Choroid plexus epithelial cell (primary cell): ENCODE measurements at regions not wholly inside any gene's neighbourhood (a gene's known extent, or its start where the extent isn't known, plus 50 kb on each side); places are given as distances from the start of the nearest gene placed in this dataset.

Experiments used
- DNase-seq: peaks from one replicate; pipeline ENCODE4 v3.0.0-alpha.2; 2010; ENCODE audit warnings: low read depth
- H3K4me3 ChIP-seq: 2 replicates; pipeline ENCODE4 v1.5.1; 2011; ENCODE audit warnings: low read depth, mild to moderate bottlenecking, control low read depth, low read length, moderate library complexity
- TF ChIP-seq, protein P1 (sequence below): conservative IDR thresholded peaks from 2 replicates; pipeline ENCODE4 v1.5.1; 2011; ENCODE audit warnings: low read depth, mild to moderate bottlenecking, control low read depth, inconsistent platforms, low read length, moderate library complexity

DNA sequence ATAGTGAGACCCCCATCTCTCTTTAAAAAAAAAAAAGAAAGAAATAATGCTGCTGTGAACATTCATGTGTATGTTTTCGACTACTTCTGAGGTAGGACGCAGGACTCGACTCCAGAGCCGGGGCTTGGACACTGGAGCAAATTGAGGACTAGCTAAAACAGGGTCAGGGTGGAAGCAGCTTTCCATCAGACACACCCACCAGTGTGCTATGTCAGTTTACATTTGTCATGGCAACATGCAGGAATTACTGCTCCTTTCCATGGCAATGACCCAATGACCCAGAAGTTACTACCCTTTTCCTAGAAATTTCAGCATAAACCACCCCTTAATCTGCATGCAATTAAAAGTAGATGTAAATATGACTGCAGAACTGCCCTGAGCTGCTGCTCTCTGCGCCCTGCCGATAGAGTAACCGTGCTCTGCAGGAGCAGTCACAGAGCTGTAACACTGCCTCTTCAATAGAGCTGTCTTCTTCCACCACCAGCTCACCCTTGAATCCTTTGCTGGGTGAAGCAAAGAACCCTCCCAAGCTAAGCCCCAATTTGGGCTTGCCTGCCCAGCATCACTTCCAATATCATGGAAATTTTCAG is 61.6 kb upstream of the ZNF599 start:
- no peak for DNase-seq
- no peak overlapping the region for H3K4me3 ChIP-seq
- TF ChIP-seq, protein P1, sequence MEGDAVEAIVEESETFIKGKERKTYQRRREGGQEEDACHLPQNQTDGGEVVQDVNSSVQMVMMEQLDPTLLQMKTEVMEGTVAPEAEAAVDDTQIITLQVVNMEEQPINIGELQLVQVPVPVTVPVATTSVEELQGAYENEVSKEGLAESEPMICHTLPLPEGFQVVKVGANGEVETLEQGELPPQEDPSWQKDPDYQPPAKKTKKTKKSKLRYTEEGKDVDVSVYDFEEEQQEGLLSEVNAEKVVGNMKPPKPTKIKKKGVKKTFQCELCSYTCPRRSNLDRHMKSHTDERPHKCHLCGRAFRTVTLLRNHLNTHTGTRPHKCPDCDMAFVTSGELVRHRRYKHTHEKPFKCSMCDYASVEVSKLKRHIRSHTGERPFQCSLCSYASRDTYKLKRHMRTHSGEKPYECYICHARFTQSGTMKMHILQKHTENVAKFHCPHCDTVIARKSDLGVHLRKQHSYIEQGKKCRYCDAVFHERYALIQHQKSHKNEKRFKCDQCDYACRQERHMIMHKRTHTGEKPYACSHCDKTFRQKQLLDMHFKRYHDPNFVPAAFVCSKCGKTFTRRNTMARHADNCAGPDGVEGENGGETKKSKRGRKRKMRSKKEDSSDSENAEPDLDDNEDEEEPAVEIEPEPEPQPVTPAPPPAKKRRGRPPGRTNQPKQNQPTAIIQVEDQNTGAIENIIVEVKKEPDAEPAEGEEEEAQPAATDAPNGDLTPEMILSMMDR = no peak

DNA sequence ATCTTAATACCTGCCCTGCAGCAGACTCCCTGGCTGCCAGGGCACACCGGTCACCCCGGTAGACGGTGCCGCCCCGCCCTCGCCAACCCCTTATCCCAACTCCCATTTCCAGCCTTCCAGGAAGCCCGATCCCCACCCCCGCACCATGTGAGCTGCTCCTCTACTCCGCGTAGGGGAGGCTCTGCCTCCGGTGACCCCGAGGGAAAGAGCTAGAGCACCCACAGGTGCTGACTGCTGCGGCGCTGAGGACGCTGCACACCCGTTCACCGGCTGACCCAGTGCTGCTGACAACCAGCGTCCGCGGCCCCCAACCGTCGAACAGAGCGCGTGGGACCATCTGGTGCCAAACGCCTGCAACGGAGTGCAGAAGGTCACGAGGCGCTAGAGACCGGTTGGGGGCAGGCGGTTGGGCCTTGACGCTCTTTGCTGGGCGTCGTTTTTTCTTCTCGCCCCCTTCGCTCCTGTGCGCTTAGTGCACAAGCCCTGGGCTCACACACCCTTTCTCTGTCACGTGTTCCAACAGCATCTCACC is 59.6 kb upstream of the ZNF599 start:
- DNase-seq = no peak
- TF ChIP-seq, protein P1 = no peak
- H3K4me3 ChIP-seq = no peak overlapping the region

DNA sequence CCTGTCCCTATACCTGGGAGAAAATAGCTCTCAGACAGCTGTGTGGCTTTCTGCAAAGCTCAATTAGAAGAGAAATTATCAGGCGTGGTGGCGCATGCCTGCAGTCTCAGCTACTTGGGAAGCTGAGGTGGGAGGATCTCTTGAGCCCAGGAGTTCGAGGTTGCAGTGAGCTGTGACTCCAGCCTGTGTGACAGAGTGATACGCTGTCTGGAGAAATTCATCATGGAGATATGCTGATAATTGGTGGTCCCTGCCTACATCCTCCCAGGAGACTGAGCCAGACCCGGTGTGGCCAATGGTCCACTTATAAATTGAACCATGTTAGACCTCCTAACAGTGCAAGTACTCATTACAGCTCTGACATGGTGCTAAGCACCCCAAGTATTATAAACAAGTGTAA is 58.7 kb upstream of the ZNF599 start:
- no peak overlapping the region for H3K4me3 ChIP-seq
- TF ChIP-seq, protein P1 = no peak
- no peak for DNase-seq

DNA sequence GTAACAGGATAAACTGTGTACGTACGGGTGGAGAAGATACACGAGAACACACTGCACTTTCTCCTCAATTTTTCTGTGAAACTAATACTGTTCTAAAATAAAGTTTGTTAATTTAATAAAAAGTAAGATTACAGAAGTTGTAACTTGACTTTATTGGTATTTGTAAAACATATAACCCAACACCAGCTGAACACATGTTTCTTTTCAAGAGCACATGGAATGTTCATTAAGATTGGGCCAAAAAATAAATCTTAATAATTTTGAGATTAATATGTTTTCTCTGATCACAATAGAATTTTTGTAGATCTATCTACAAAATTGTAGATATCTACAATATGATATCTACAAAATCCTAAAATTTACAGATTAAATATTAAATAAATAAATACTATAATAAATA is 55.1 kb upstream of the ZNF599 start:
- H3K4me3 ChIP-seq = no peak overlapping the region
- TF ChIP-seq, protein P1 = no peak
- no peak for DNase-seq

DNA sequence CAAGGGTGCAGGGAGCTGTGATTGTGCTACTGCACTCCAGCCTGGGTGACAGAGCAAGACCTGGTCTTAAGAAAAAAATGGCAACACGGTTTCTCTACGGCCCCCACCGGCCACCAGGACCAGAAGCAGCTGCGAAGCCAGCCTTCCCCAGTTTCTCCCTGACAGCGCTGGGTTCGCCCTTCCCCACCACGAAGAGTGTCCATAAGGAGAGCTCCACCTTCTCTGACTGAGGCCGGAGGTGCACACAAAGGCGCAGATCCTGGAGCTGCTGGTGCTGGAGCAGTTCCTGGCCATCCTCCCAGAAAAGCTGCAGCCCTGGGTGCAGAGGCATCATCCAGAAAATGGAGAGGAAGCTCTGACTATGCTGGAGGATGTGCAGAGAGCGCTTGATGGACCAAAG is 52.2 kb upstream of the ZNF599 start:
- TF ChIP-seq, protein P1 = no peak
- no peak for DNase-seq
- H3K4me3 ChIP-seq = no peak overlapping the region

DNA sequence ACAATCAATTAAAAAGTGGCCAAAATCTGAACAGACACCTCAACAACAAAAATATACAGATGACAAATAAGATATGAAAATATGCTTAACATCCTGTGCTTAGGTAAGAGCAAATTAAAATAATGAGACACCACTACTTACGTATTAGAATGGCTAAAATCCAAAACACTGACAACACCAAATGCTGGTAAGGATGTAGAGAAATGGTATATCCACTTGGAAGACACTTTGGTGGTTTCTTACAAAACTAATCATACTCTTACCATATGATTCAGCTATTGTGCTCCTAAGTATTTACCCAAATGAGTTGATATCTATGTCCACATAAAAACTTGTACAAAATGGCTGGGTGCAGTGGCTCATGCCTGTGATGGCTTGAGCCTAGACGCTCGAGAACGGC is 51.7 kb upstream of the ZNF599 start:
- H3K4me3 ChIP-seq = no peak overlapping the region
- TF ChIP-seq, protein P1 = no peak
- DNase-seq = no peak
